H1 (cell line): ENCODE measurements at regions not wholly inside any gene's neighbourhood (a gene's known extent, or its start where the extent isn't known, plus 50 kb on each side); places are given as distances from the start of the nearest gene placed in this dataset.

Experiments
- CTCF ChIA-PET: fragments of 300-600 bp; sonication (Branson Sonifier 250); formaldehyde crosslinking; loops from one replicate; lab custom pipeline; 2021; ENCODE audit not compliant: partially characterized antibody; lab: Charles Lee
- POLR2A ChIA-PET: fragments of 300-600 bp; sonication (Branson Sonifier 250); formaldehyde crosslinking; loops from one replicate; lab custom pipeline; 2021; ENCODE audit warnings: inconsistent platforms; ENCODE audit not compliant: partially characterized antibody; lab: Charles Lee
- DNase-seq, 2 experiments: peaks; one replicate each; pipeline versions ENCODE4 v3.0.0 to v3.0.0-alpha.2; 2010 to 2022; ENCODE audit warnings: low spot score in 2 of 2, low read depth in 1 of 2, mixed read lengths in 1 of 2
- FAIRE-seq: peaks from 2 replicates; lab custom pipeline; 2011; peaks lifted over from hg19 to GRCh38; lab: Jason Lieb, UNC
- H2AFZ ChIP-seq: 2 replicates; pipeline ENCODE4 v1.8.1; 2012; ENCODE audit warnings: low read length, inconsistent platforms
- H2AK5ac ChIP-seq: 2 replicates; pipeline ENCODE4 v1.6.1; 2013; ENCODE audit warnings: low read depth, low read length
- H2BK120ac ChIP-seq: replicated peaks from 2 replicates; pipeline ENCODE3; 2013; ENCODE audit warnings: low read depth, low read length, inconsistent platforms
- H2BK12ac ChIP-seq: 2 replicates; pipeline ENCODE4 v1.6.1; 2013; ENCODE audit warnings: low read depth, low read length
- H2BK15ac ChIP-seq: 2 replicates; pipeline ENCODE4 v1.6.1; 2013; ENCODE audit warnings: low read length
- H2BK20ac ChIP-seq: 2 replicates; pipeline ENCODE4 v1.6.1; 2013; ENCODE audit warnings: low read length
- H2BK5ac ChIP-seq: 2 replicates; pipeline ENCODE4 v1.6.1; 2013; ENCODE audit warnings: low read depth, low read length
- H3K14ac ChIP-seq: 2 replicates; pipeline ENCODE4 v1.6.1; 2013; ENCODE audit warnings: inconsistent platforms; ENCODE audit not compliant: insufficient read length
- H3K18ac ChIP-seq: 2 replicates; pipeline ENCODE4 v1.6.1; 2013; ENCODE audit warnings: low read length; ENCODE audit errors: extremely low read depth
- H3K23ac ChIP-seq: 2 replicates; pipeline ENCODE4 v1.6.1; 2013; ENCODE audit warnings: inconsistent platforms; ENCODE audit not compliant: insufficient read length
- H3K23me2 ChIP-seq: 2 replicates; pipeline ENCODE4 v1.6.1; 2013; ENCODE audit warnings: low read depth, low read length
- H3K27ac ChIP-seq: 2 replicates; pipeline ENCODE4 v1.6.1; 2011; ENCODE audit warnings: low read depth, low read length, inconsistent platforms
- H3K27me3 ChIP-seq, 4 experiments: replicated peaks in 1 of 4; 1 replicate in 1 of 4; 2 replicates in 3 of 4; pipeline versions ENCODE4 v1.6.1 to v1.8.1; 2011 to 2013; ENCODE audit warnings: low read length in 3 of 4, mild to moderate bottlenecking in 3 of 4, inconsistent platforms in 2 of 4, mixed read lengths in 2 of 4, moderate library complexity in 1 of 4; ENCODE audit not compliant: control insufficient read depth in 3 of 4, insufficient read depth in 3 of 4; ENCODE audit errors: extremely low read depth in 1 of 4
- H3K36me3 ChIP-seq, 4 experiments: 2 replicates each; pipeline versions ENCODE4 v1.6.1 to v1.8.1; 2011 to 2013; ENCODE audit warnings: mild to moderate bottlenecking in 4 of 4, low read length in 3 of 4, moderate library complexity in 2 of 4, control low read depth in 1 of 4, inconsistent platforms in 1 of 4; ENCODE audit not compliant: insufficient read depth in 4 of 4, control insufficient read depth in 2 of 4
- H3K4ac ChIP-seq: replicated peaks from 2 replicates; pipeline ENCODE3; 2013; ENCODE audit warnings: low read length, low read depth, mixed read lengths, inconsistent platforms; ENCODE audit not compliant: insufficient read length
- H3K4me1 ChIP-seq, 4 experiments: replicated peaks in 1 of 4; 1 replicate in 1 of 4; 2 replicates in 3 of 4; pipeline versions ENCODE4 v1.6.1 to v1.8.1; 2011 to 2013; ENCODE audit warnings: low read length in 3 of 4, inconsistent platforms in 2 of 4, mixed read lengths in 1 of 4; ENCODE audit not compliant: insufficient read depth in 4 of 4, control insufficient read depth in 3 of 4
- H3K4me2 ChIP-seq, 2 experiments: 2 replicates each; pipeline versions ENCODE4 v1.6.1 to v1.8.1; 2011 to 2013; ENCODE audit warnings: low read depth in 2 of 2, low read length in 2 of 2, control low read depth in 1 of 2, inconsistent platforms in 1 of 2, mild to moderate bottlenecking in 1 of 2; ENCODE audit not compliant: insufficient read depth in 1 of 2
- H3K4me3 ChIP-seq, 4 experiments: fragments of 200-600, 300-600 bp in 1 of 4; sonication (generic), shearing (Covaris generic), sonication (Bioruptor Twin) in 1 of 4; 2 replicates each; pipeline versions ENCODE4 v1.5.1 to v1.8.1; 2011 to 2016; ENCODE audit warnings: low read length in 4 of 4, low read depth in 3 of 4, control low read depth in 2 of 4, inconsistent platforms in 2 of 4, mild to moderate bottlenecking in 2 of 4, mixed read lengths in 1 of 4, moderate library complexity in 1 of 4; ENCODE audit not compliant: insufficient read depth in 2 of 4; ENCODE audit errors: extremely low read depth in 1 of 4
- H3K56ac ChIP-seq: replicated peaks from 2 replicates; pipeline ENCODE3; 2013; ENCODE audit warnings: low read depth, mild to moderate bottlenecking, mixed read lengths, low read length, inconsistent platforms; ENCODE audit not compliant: insufficient read length
- H3K79me1 ChIP-seq: 2 replicates; pipeline ENCODE4 v1.6.1; 2013; ENCODE audit warnings: low read depth, low read length, control low read depth
- H3K79me2 ChIP-seq, 2 experiments: 2 replicates each; pipeline versions ENCODE4 v1.6.1 to v1.8.1; 2012 to 2013; ENCODE audit warnings: low read length in 2 of 2, mild to moderate bottlenecking in 2 of 2, inconsistent platforms in 1 of 2; ENCODE audit not compliant: insufficient read depth in 2 of 2, control insufficient read depth in 1 of 2
- H3K9ac ChIP-seq, 4 experiments: replicated peaks in 1 of 4; 1 replicate in 1 of 4; 2 replicates in 3 of 4; pipeline versions ENCODE4 v1.6.1 to v1.8.1; 2011 to 2013; ENCODE audit warnings: low read depth in 3 of 4, low read length in 3 of 4, control low read depth in 2 of 4, mild to moderate bottlenecking in 2 of 4, moderate library complexity in 2 of 4, inconsistent platforms in 1 of 4; ENCODE audit errors: extremely low read depth in 1 of 4
- H3K9me3 ChIP-seq, 2 experiments: 2 replicates each; pipeline versions ENCODE4 v1.6.1 to v1.8.1; 2012 to 2013; ENCODE audit warnings: mild to moderate bottlenecking in 2 of 2, moderate library complexity in 2 of 2, control low read depth in 1 of 2, inconsistent platforms in 1 of 2, low read depth in 1 of 2, low read length in 1 of 2, mixed read lengths in 1 of 2; ENCODE audit not compliant: insufficient read depth in 2 of 2
- H4K20me1 ChIP-seq, 2 experiments: replicated peaks in 1 of 2; 2 replicates each; pipeline versions ENCODE3 to v1.8.1; 2011 to 2013; ENCODE audit warnings: inconsistent platforms in 2 of 2, low read length in 2 of 2, mild to moderate bottlenecking in 1 of 2; ENCODE audit not compliant: insufficient read depth in 2 of 2, control insufficient read depth in 1 of 2
- H4K5ac ChIP-seq: 2 replicates; pipeline ENCODE4 v1.6.1; 2013; ENCODE audit warnings: low read length, low read depth, mixed read lengths, inconsistent platforms; ENCODE audit not compliant: insufficient read length
- H4K8ac ChIP-seq: 2 replicates; pipeline ENCODE4 v1.8.0; 2013; ENCODE audit warnings: mild to moderate bottlenecking, moderate library complexity, low read length, inconsistent platforms; ENCODE audit not compliant: insufficient read depth; ENCODE audit errors: extremely low read depth
- H4K91ac ChIP-seq: replicated peaks from 2 replicates; pipeline ENCODE3; 2013; ENCODE audit warnings: low read length, mixed read lengths, inconsistent platforms; ENCODE audit not compliant: insufficient read length
- ASH2L ChIP-seq: fragments of 200-600, 300-600 bp; sonication (generic); IDR thresholded peaks from one replicate; pipeline ENCODE4 v1.7.1; 2017; ENCODE audit warnings: low read length
- BRCA1 ChIP-seq: IDR thresholded peaks from 2 replicates; pipeline ENCODE4 v1.6.1; 2012; ENCODE audit warnings: low read depth, low read length, improper control_type of control experiment
- CHD1 ChIP-seq: IDR thresholded peaks from 2 replicates; pipeline ENCODE4 v1.6.1; 2012; ENCODE audit warnings: low read depth, low read length, improper control_type of control experiment
- JUND ChIP-seq: IDR thresholded peaks from 2 replicates; pipeline ENCODE4 v1.6.1; 2011; ENCODE audit warnings: mild to moderate bottlenecking, improper control_type of control experiment, low read length
- WGBS, 2 experiments: shearing (Covaris generic) in 1 of 2; methylation state at CpG; one replicate each; pipeline versions ENCODE4 v1.1.6 to v1.1.7; 2013 to 2015; ENCODE audit warnings: low lambda C conversion rate in 2 of 2, mixed read lengths in 2 of 2, inconsistent platforms in 1 of 2, low coverage in 1 of 2, missing lambda C conversion rate in 1 of 2; ENCODE audit not compliant: insufficient replicate concordance in 2 of 2, insufficient coverage in 1 of 2, insufficient read length in 1 of 2; ENCODE audit errors: extremely low coverage in 1 of 2, missing lambda C conversion rate in 1 of 2; 5-methylcytosine and 5-hydroxymethylcytosine counted together
- TF ChIP-seq, protein P1 (sequence below), 3 experiments: IDR thresholded peaks; 1 replicate in 2 of 3; 2 replicates in 1 of 3; pipeline versions ENCODE4 v1.5.1 to v1.6.1; 2011; ENCODE audit warnings: low read length in 3 of 3, mild to moderate bottlenecking in 3 of 3, inconsistent platforms in 2 of 3, low read depth in 1 of 3, moderate library complexity in 1 of 3; ENCODE audit not compliant: insufficient read depth in 1 of 3; ENCODE audit errors: control extremely low read depth in 1 of 3
- TF ChIP-seq, protein P2 (sequence below): IDR thresholded peaks from 2 replicates; pipeline ENCODE4 v1.6.1; 2011; ENCODE audit warnings: low read depth, mild to moderate bottlenecking, low read length; ENCODE audit not compliant: insufficient read depth

DNA sequence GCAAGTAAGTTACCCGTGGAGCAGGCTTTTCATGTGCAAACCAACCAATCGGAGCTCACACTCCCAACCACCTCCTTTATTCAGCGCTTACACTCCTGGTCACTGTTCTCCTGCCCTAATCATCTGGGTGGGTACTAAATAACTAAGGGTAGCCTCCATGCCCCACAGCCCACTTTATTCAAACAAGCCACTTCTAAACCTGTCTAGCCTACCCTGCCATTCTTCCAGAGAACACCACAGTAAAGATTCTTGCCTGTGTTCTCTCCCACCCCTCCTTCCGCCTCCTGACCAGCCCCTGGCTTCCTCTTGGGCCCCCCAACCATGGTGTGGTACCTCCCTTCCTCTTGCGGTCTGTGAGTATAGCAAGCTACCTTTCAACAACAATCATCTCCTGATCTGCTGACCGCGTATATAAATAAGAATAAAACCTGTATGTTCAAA, 581.9 kb downstream of the VRK1 start:
- H4K91ac ChIP-seq, result peak overlapping the region; percentile 38
- H3K14ac ChIP-seq, result no peak overlapping the region
- no peak overlapping the region for H4K8ac ChIP-seq
- no peak overlapping the region for H2BK20ac ChIP-seq
- FAIRE-seq (peak; percentile 90), DNase-seq (no peak)
- H2AK5ac ChIP-seq, result no peak overlapping the region
- POLR2A ChIA-PET, result interaction anchor here (0.7 kb wide), 1 partner anchor 11 kb away, joined by 3 read pairs; no protein-coding TSS in a partner anchor
- H2AFZ ChIP-seq, result peak overlapping the region; percentile 34; the same call in 1 of the 2 replicates
- no peak overlapping the region for H3K4me3 ChIP-seq
- H4K20me1 ChIP-seq, result no peaks in the 10 kb centered on the region
- H3K4ac ChIP-seq, result no peak overlapping the region
- no peaks in the 10 kb centered on the region for H3K79me2 ChIP-seq
- TF ChIP-seq, protein P1, sequence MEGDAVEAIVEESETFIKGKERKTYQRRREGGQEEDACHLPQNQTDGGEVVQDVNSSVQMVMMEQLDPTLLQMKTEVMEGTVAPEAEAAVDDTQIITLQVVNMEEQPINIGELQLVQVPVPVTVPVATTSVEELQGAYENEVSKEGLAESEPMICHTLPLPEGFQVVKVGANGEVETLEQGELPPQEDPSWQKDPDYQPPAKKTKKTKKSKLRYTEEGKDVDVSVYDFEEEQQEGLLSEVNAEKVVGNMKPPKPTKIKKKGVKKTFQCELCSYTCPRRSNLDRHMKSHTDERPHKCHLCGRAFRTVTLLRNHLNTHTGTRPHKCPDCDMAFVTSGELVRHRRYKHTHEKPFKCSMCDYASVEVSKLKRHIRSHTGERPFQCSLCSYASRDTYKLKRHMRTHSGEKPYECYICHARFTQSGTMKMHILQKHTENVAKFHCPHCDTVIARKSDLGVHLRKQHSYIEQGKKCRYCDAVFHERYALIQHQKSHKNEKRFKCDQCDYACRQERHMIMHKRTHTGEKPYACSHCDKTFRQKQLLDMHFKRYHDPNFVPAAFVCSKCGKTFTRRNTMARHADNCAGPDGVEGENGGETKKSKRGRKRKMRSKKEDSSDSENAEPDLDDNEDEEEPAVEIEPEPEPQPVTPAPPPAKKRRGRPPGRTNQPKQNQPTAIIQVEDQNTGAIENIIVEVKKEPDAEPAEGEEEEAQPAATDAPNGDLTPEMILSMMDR (IDR thresholded peaks at IDR 0.05; ENCODE audit: control extremely low read depth in 1 of 3, insufficient read depth in 1 of 3, low read depth in 1 of 3, low read length in 3 of 3), result no peak
- TF ChIP-seq ASH2L, result peak; percentile 48
- TF ChIP-seq, protein P2, sequence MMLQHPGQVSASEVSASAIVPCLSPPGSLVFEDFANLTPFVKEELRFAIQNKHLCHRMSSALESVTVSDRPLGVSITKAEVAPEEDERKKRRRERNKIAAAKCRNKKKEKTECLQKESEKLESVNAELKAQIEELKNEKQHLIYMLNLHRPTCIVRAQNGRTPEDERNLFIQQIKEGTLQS, result no peak
- peak; percentile 78 for TF ChIP-seq CHD1
- TF ChIP-seq BRCA1, result no peak; the same call in 1 of the 2 replicates
- peak; percentile 73 for TF ChIP-seq JUND
- H2BK15ac ChIP-seq, result no peak overlapping the region
- H2BK5ac ChIP-seq, result 0 out of 2 replicates have a peak overlapping the region, but pooled peaks have one; percentile 19
- no peak overlapping the region for H3K56ac ChIP-seq
- peak overlapping the region; percentile 35 to 38 for H3K4me2 ChIP-seq
- no peaks in the 10 kb centered on the region for H3K36me3 ChIP-seq
- CTCF ChIA-PET, result interaction anchor here (0.8 to 1.5 kb wide), 2 partner anchors 8 to 79 kb away, joined by 4 read pairs; no protein-coding TSS in a partner anchor
- H4K5ac ChIP-seq, result no peak overlapping the region
- no peak overlapping the region for H3K23ac ChIP-seq
- H3K9me3 ChIP-seq, result no peaks in the 10 kb centered on the region
- H3K9ac ChIP-seq, result no peak overlapping the region
- H3K18ac ChIP-seq, result peak overlapping the region; percentile 11; the same call in 1 of the 2 replicates
- H3K27me3 ChIP-seq, result no peaks in the 10 kb centered on the region; a peak in 1 of 7 replicates
- H2BK120ac ChIP-seq, result no peak overlapping the region
- 31% methylated on average over 7 of the region's 7 CpGs; no CpG with 5 or more reads in 1 of the 2 experiments for WGBS, 2 experiments
- H3K23me2 ChIP-seq, result no peaks in the 10 kb centered on the region
- no peak overlapping the region for H2BK12ac ChIP-seq
- H3K27ac ChIP-seq, result no peak overlapping the region
- H3K4me1 ChIP-seq, result peaks cover 5 to 23% (median 18%) of the 10 kb centered on the region in 4 experiments
- no peaks in the 10 kb centered on the region for H3K79me1 ChIP-seq
